ENCODE measurements at regions not wholly inside any gene's neighbourhood (a gene's known extent, or its start where the extent isn't known, plus 50 kb on each side); places are given as distances from the start of the nearest gene placed in this dataset.

GRCh38 chr12:124170760-124171159 is 124.1 kb upstream of the RFLNA start:
- H3K4me3 ChIP-seq (ENCODE audit: low read depth, low read length): no peak overlapping the region
- peaks cover 2% of the 10 kb centered on the region for H3K27me3 ChIP-seq (ENCODE audit: control insufficient read depth, insufficient read depth, low read length)
- H3K36me3 ChIP-seq (ENCODE audit: control insufficient read depth, insufficient read depth, low read length): no peaks in the 10 kb centered on the region
- no peak for TF ChIP-seq CTCF (IDR thresholded peaks at IDR 0.05; ENCODE audit: insufficient read depth, low read length, severe bottlenecking)
- DNase-seq (ENCODE audit: low read depth) (no peak), FAIRE-seq (no peak)

- DNase-seq (ENCODE audit: low read depth) (no peak), FAIRE-seq (no peak)
- Histone ChIP-seq H3K4me3 (ENCODE audit: low read depth, low read length) (no peak overlapping the region), H3K36me3 (ENCODE audit: control insufficient read depth, insufficient read depth, low read length) (no peaks in the 10 kb centered on the region), H3K27me3 (ENCODE audit: control insufficient read depth, insufficient read depth, low read length) (peaks cover 1% of the 10 kb centered on the region)
- no peak for TF ChIP-seq CTCF (IDR thresholded peaks at IDR 0.05; ENCODE audit: insufficient read depth, low read length, severe bottlenecking)
These were observed 123.5 kb upstream of the RFLNA start for GRCh38 chr12:124171231-124171979.

- DNase-seq (ENCODE audit: low read depth): peak; percentile 36
- no peak for TF ChIP-seq CTCF (IDR thresholded peaks at IDR 0.05; ENCODE audit: insufficient read depth, low read length, severe bottlenecking)
- H3K4me3 ChIP-seq (ENCODE audit: low read depth, low read length): no peak overlapping the region
- H3K36me3 ChIP-seq (ENCODE audit: control insufficient read depth, insufficient read depth, low read length): no peaks in the 10 kb centered on the region
- FAIRE-seq: no peak
- H3K27me3 ChIP-seq (ENCODE audit: control insufficient read depth, insufficient read depth, low read length): no peaks in the 10 kb centered on the region
These were observed 122.3 kb upstream of the RFLNA start for GRCh38 chr12:124172636-124173035.

GRCh38 chr12:124173692-124174091 is 121.2 kb upstream of the RFLNA start:
- FAIRE-seq: no peak
- no peak for DNase-seq (ENCODE audit: low read depth)
- Histone ChIP-seq H3K4me3 (ENCODE audit: low read depth, low read length) (no peak overlapping the region), H3K36me3 (ENCODE audit: control insufficient read depth, insufficient read depth, low read length) (no peaks in the 10 kb centered on the region), H3K27me3 (ENCODE audit: control insufficient read depth, insufficient read depth, low read length) (no peaks in the 10 kb centered on the region)
- no peak for TF ChIP-seq CTCF (IDR thresholded peaks at IDR 0.05; ENCODE audit: insufficient read depth, low read length, severe bottlenecking)

- FAIRE-seq (no peak), DNase-seq (ENCODE audit: low read depth) (no peak)
- no peaks in the 10 kb centered on the region for H3K27me3 ChIP-seq (ENCODE audit: control insufficient read depth, insufficient read depth, low read length)
- H3K36me3 ChIP-seq (ENCODE audit: control insufficient read depth, insufficient read depth, low read length): no peaks in the 10 kb centered on the region
- H3K4me3 ChIP-seq (ENCODE audit: low read depth, low read length): no peak overlapping the region
- TF ChIP-seq CTCF (IDR thresholded peaks at IDR 0.05; ENCODE audit: insufficient read depth, low read length, severe bottlenecking): no peak
These were observed 120.2 kb upstream of the RFLNA start for GRCh38 chr12:124174451-124175348.

Data from bronchial epithelial cell (primary cell).